ENCODE measurements at regions not wholly inside any gene's neighbourhood (a gene's known extent, or its start where the extent isn't known, plus 50 kb on each side); places are given as distances from the start of the nearest gene placed in this dataset.

GRCh38 chr6:144722925-144723324 is 437.8 kb downstream of the UTRN start:
- H3K9ac ChIP-seq (ENCODE audit: low read depth in 1 of 2, low read length in 2 of 2), result no peak overlapping the region
- DNase-seq (ENCODE audit: low spot score), result no peak
- TF ChIP-seq TAF1 (conservative IDR thresholded peaks at IDR 0.05) (no peak), ATF3 (IDR thresholded peaks at IDR 0.05) (no peak), JUND (IDR thresholded peaks at IDR 0.05) (no peak), GABPA (IDR thresholded peaks at IDR 0.05 in 1 of 2, conservative IDR thresholded peaks at IDR 0.05 in 1 of 2) (no peak), SP1 (IDR thresholded peaks at IDR 0.05) (no peak), ZBTB33 (IDR thresholded peaks at IDR 0.05) (no peak), RAD21 (IDR thresholded peaks at IDR 0.05) (no peak), EGR1 (IDR thresholded peaks at IDR 0.05; ENCODE audit: low read depth in 2 of 2) (no peak), RXRA (IDR thresholded peaks at IDR 0.05) (no peak), NR2F2 (IDR thresholded peaks at IDR 0.05) (no peak), FOXA2 (IDR thresholded peaks at IDR 0.05) (no peak), HNF4A (conservative IDR thresholded peaks at IDR 0.05) (no peak), REST (IDR thresholded peaks at IDR 0.05) (no peak), HNF4G (IDR thresholded peaks at IDR 0.05) (no peak), MAX (IDR thresholded peaks at IDR 0.05) (no peak), FOXA1 (IDR thresholded peaks at IDR 0.05) (no peak), YY1 (IDR thresholded peaks at IDR 0.05) (no peak)
- TF ChIP-seq, protein P1, sequence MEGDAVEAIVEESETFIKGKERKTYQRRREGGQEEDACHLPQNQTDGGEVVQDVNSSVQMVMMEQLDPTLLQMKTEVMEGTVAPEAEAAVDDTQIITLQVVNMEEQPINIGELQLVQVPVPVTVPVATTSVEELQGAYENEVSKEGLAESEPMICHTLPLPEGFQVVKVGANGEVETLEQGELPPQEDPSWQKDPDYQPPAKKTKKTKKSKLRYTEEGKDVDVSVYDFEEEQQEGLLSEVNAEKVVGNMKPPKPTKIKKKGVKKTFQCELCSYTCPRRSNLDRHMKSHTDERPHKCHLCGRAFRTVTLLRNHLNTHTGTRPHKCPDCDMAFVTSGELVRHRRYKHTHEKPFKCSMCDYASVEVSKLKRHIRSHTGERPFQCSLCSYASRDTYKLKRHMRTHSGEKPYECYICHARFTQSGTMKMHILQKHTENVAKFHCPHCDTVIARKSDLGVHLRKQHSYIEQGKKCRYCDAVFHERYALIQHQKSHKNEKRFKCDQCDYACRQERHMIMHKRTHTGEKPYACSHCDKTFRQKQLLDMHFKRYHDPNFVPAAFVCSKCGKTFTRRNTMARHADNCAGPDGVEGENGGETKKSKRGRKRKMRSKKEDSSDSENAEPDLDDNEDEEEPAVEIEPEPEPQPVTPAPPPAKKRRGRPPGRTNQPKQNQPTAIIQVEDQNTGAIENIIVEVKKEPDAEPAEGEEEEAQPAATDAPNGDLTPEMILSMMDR (IDR thresholded peaks at IDR 0.05; ENCODE audit: low read depth, low read length, missing input control), result no peak
- H3K9me3 ChIP-seq (ENCODE audit: control insufficient read depth in 4 of 4, low read length in 3 of 4), result no peaks in the 10 kb centered on the region
- H3K4me3 ChIP-seq (ENCODE audit: low read depth in 1 of 3, low read length in 3 of 3), result no peak overlapping the region
- H3K4me1 ChIP-seq (ENCODE audit: control insufficient read depth in 4 of 4, insufficient read depth in 4 of 4, low read length in 3 of 4), result no peaks in the 10 kb centered on the region
- no peak overlapping the region for H3K27ac ChIP-seq (ENCODE audit: low read depth in 1 of 2, low read length in 2 of 2)
- peaks cover 0 to 6% (median 0%) of the 10 kb centered on the region in 4 donors for H3K36me3 ChIP-seq (ENCODE audit: control insufficient read depth in 4 of 4, insufficient read depth in 3 of 4, low read depth in 1 of 4, low read length in 3 of 4)
- H3K27me3 ChIP-seq (ENCODE audit: control insufficient read depth in 4 of 4, insufficient read depth in 4 of 4, low read length in 3 of 4), result no peaks in the 10 kb centered on the region

Data from liver (tissue), 7 donors.